Natural killer cell treated with Interleukin-12 subunit alpha and Interleukin-12 subunit beta and Interleukin-15 and Interleukin-18, amount 100 ng/mL, for 72 hours (primary cell): ENCODE measurements at regions not wholly inside any gene's neighbourhood (a gene's known extent, or its start where the extent isn't known, plus 50 kb on each side); places are given as distances from the start of the nearest gene placed in this dataset.

Source experiments
- ATAC-seq, 2 donors: fragments of 150-1000 bp; cut with Tn5 transposase in 1 of 2; sonication (Bioruptor Pico), chemical (Tn5 transposase) in 1 of 2; 2 replicates each; pipeline ENCODE4 v1.10.0; 2021
- DNase-seq: peaks from one replicate; pipeline ENCODE4 v3.0.0; 2022; ENCODE audit warnings: low spot score
- H3K27ac Mint-ChIP-seq, 2 donors: 1 replicate in 1 of 2; 2 replicates in 1 of 2; pipeline ENCODE4 v1.8.0; 2022; ENCODE audit warnings: mixed read lengths in 2 of 2, mild to moderate bottlenecking in 1 of 2, moderate library complexity in 1 of 2
- H3K27me3 Mint-ChIP-seq, 2 donors: 1 replicate in 1 of 2; 2 replicates in 1 of 2; pipeline ENCODE4 v1.8.0; 2022; ENCODE audit warnings: mixed read lengths in 2 of 2
- H3K36me3 Mint-ChIP-seq: one replicate; pipeline ENCODE4 v1.8.0; 2022; ENCODE audit warnings: mixed read lengths
- H3K4me1 Mint-ChIP-seq, 2 donors: 1 replicate in 1 of 2; 2 replicates in 1 of 2; pipeline ENCODE4 v1.8.0; 2022; ENCODE audit warnings: low read depth in 2 of 2, mixed read lengths in 2 of 2, mild to moderate bottlenecking in 1 of 2
- H3K4me3 Mint-ChIP-seq: one replicate; pipeline ENCODE4 v1.8.0; 2022; ENCODE audit warnings: mixed read lengths
- H3K9me3 Mint-ChIP-seq: 2 replicates; pipeline ENCODE4 v1.8.0; 2022; ENCODE audit warnings: mixed read lengths

- ATAC-seq (no peak), DNase-seq (no peak)
- no peak overlapping the region for H3K4me3 Mint-ChIP-seq
- H3K4me1 Mint-ChIP-seq, result no peaks in the 10 kb centered on the region
- peaks cover 20 to 25% of the 10 kb centered on the region in 2 donors for H3K27me3 Mint-ChIP-seq
- no peak overlapping the region for H3K27ac Mint-ChIP-seq
- no peaks in the 10 kb centered on the region for H3K9me3 Mint-ChIP-seq
- H3K36me3 Mint-ChIP-seq, result no peaks in the 10 kb centered on the region
These were observed 201.5 kb upstream of the GATB start for GRCh38 chr4:151962138-151962823.

GRCh38 chr4:151961456-151961855, 200.6 kb upstream of the GATB start:
- no peak for ATAC-seq
- peaks cover 20 to 27% of the 10 kb centered on the region in 2 donors for H3K27me3 Mint-ChIP-seq
- no peaks in the 10 kb centered on the region for H3K9me3 Mint-ChIP-seq
- no peak overlapping the region for H3K27ac Mint-ChIP-seq
- no peaks in the 10 kb centered on the region for H3K36me3 Mint-ChIP-seq
- H3K4me1 Mint-ChIP-seq, result no peaks in the 10 kb centered on the region
- DNase-seq, result no peak
- no peak overlapping the region for H3K4me3 Mint-ChIP-seq

- H3K9me3 Mint-ChIP-seq, result no peaks in the 10 kb centered on the region
- ATAC-seq (no peak), DNase-seq (no peak)
- H3K27me3 Mint-ChIP-seq, result peaks cover 17 to 27% of the 10 kb centered on the region in 2 donors
- H3K4me3 Mint-ChIP-seq, result no peak overlapping the region
- no peak overlapping the region for H3K27ac Mint-ChIP-seq
- no peaks in the 10 kb centered on the region for H3K4me1 Mint-ChIP-seq
- no peaks in the 10 kb centered on the region for H3K36me3 Mint-ChIP-seq
These were observed 199.8 kb upstream of the GATB start for GRCh38 chr4:151960449-151961230.

GRCh38 chr4:151957153-151957552, 196.3 kb upstream of the GATB start:
- Mint-ChIP-seq H3K27ac (no peak overlapping the region), H3K4me3 (no peak overlapping the region), H3K27me3 (peaks cover 10 to 19% of the 10 kb centered on the region in 2 donors), H3K4me1 (no peaks in the 10 kb centered on the region), H3K36me3 (no peaks in the 10 kb centered on the region), H3K9me3 (no peaks in the 10 kb centered on the region)
- peak in 1 of 2 donors; percentile 15 for ATAC-seq
- no peak for DNase-seq

- Mint-ChIP-seq H3K27me3 (peaks cover 10 to 19% of the 10 kb centered on the region in 2 donors), H3K27ac (no peak overlapping the region), H3K36me3 (no peaks in the 10 kb centered on the region), H3K4me1 (no peaks in the 10 kb centered on the region), H3K9me3 (no peaks in the 10 kb centered on the region), H3K4me3 (no peak overlapping the region)
- no peak for ATAC-seq
- no peak for DNase-seq
These were observed 195.0 kb upstream of the GATB start for GRCh38 chr4:151955721-151956380.

- no peaks in the 10 kb centered on the region for H3K4me1 Mint-ChIP-seq
- peaks cover 5 to 19% of the 10 kb centered on the region in 2 donors for H3K27me3 Mint-ChIP-seq
- H3K4me3 Mint-ChIP-seq, result no peak overlapping the region
- H3K27ac Mint-ChIP-seq, result no peak overlapping the region
- no peaks in the 10 kb centered on the region for H3K9me3 Mint-ChIP-seq
- no peak for DNase-seq
- no peak for ATAC-seq
- H3K36me3 Mint-ChIP-seq, result no peaks in the 10 kb centered on the region
These were observed 193.1 kb upstream of the GATB start for GRCh38 chr4:151953795-151954372.

GRCh38 chr4:151953312-151953711, 192.5 kb upstream of the GATB start:
- no peaks in the 10 kb centered on the region for H3K36me3 Mint-ChIP-seq
- H3K27ac Mint-ChIP-seq, result no peak overlapping the region
- H3K9me3 Mint-ChIP-seq, result no peaks in the 10 kb centered on the region
- peaks cover 5 to 19% of the 10 kb centered on the region in 2 donors for H3K27me3 Mint-ChIP-seq
- H3K4me3 Mint-ChIP-seq, result no peak overlapping the region
- H3K4me1 Mint-ChIP-seq, result no peaks in the 10 kb centered on the region
- ATAC-seq, result no peak
- DNase-seq, result no peak

- H3K4me3 Mint-ChIP-seq, result no peak overlapping the region
- H3K27ac Mint-ChIP-seq, result no peak overlapping the region
- H3K9me3 Mint-ChIP-seq, result peaks cover 3% of the 10 kb centered on the region
- no peak for DNase-seq
- H3K36me3 Mint-ChIP-seq, result peaks cover 4% of the 10 kb centered on the region
- no peaks in the 10 kb centered on the region for H3K4me1 Mint-ChIP-seq
- no peak for ATAC-seq
- peaks cover 5 to 15% of the 10 kb centered on the region in 2 donors for H3K27me3 Mint-ChIP-seq
These were observed 192.0 kb upstream of the GATB start for GRCh38 chr4:151952711-151953254.

- no peak for ATAC-seq
- Mint-ChIP-seq H3K9me3 (peaks cover 3% of the 10 kb centered on the region), H3K27ac (no peak overlapping the region), H3K36me3 (peaks cover 8% of the 10 kb centered on the region), H3K4me1 (no peaks in the 10 kb centered on the region), H3K27me3 (peaks cover 5 to 8% of the 10 kb centered on the region in 2 donors), H3K4me3 (no peak overlapping the region)
- DNase-seq, result no peak
These were observed 191.3 kb upstream of the GATB start for GRCh38 chr4:151952137-151952536.

- Mint-ChIP-seq H3K9me3 (peaks cover 3% of the 10 kb centered on the region), H3K4me1 (no peaks in the 10 kb centered on the region), H3K27me3 (peaks cover 5 to 7% of the 10 kb centered on the region in 2 donors), H3K4me3 (no peak overlapping the region), H3K27ac (no peak overlapping the region), H3K36me3 (peaks cover 8% of the 10 kb centered on the region)
- ATAC-seq, result no peak
- no peak for DNase-seq
These were observed 190.9 kb upstream of the GATB start for GRCh38 chr4:151951671-151952050.

GRCh38 chr4:151950993-151951670, 190.3 kb upstream of the GATB start:
- Mint-ChIP-seq H3K27me3 (peaks cover 7 to 8% of the 10 kb centered on the region in 2 donors), H3K36me3 (peaks cover 13% of the 10 kb centered on the region), H3K27ac (no peak overlapping the region), H3K4me1 (no peaks in the 10 kb centered on the region), H3K9me3 (peaks cover 7% of the 10 kb centered on the region), H3K4me3 (no peak overlapping the region)
- ATAC-seq (no peak), DNase-seq (no peak)

GRCh38 chr4:151948351-151949016, 187.7 kb upstream of the GATB start:
- Mint-ChIP-seq H3K27ac (no peak overlapping the region), H3K9me3 (peaks cover 9% of the 10 kb centered on the region)
- no peak for ATAC-seq

GRCh38 chr4:151946718-151947117, 185.9 kb upstream of the GATB start:
- no peak for DNase-seq
- H3K27me3 Mint-ChIP-seq, result peaks cover 4 to 7% of the 10 kb centered on the region in 2 donors
- no peak overlapping the region for H3K27ac Mint-ChIP-seq
- no peak for ATAC-seq
- H3K4me3 Mint-ChIP-seq, result no peak overlapping the region
- peaks cover 9% of the 10 kb centered on the region for H3K9me3 Mint-ChIP-seq
- no peaks in the 10 kb centered on the region for H3K4me1 Mint-ChIP-seq
- H3K36me3 Mint-ChIP-seq, result peaks cover 21% of the 10 kb centered on the region

More at GRCh38 chr4:151948351-151949016, 187.7 kb upstream of the GATB start:
- DNase-seq, result no peak
- Mint-ChIP-seq H3K4me1 (no peaks in the 10 kb centered on the region), H3K36me3 (peaks cover 21% of the 10 kb centered on the region), H3K27me3 (peaks cover 4 to 9% of the 10 kb centered on the region in 2 donors), H3K4me3 (no peak overlapping the region)
